ENCODE measurements at regions not wholly inside any gene's neighbourhood (a gene's known extent, or its start where the extent isn't known, plus 50 kb on each side); places are given as distances from the start of the nearest gene placed in this dataset.
A peak's percentile ranks its signal among the peaks of the same experiment; 100 is the strongest.

DNA sequence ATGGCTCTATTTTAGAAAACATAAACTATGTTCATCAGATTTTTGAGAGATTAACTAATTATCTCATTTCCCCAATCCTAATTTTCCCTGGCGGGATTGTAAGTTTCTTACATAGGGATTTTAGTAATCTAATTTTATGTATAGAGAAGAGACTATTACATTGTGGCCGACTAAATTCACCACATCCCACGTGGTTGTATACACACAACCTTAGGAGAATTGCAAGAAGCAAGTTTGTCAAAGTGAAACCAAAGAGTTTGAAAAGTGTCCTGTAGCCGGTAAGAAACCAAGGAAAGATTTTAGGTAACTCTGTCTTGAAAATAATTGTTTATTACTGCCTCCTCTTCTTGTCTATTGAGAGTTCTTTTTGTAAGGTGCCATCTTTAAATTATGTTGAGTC is 550.6 kb downstream of the LTN1 start:
- DNase-seq = no peak
- Histone ChIP-seq H3K27me3 (ENCODE audit: control insufficient read depth in 1 of 2, insufficient read depth in 1 of 2, low read length in 2 of 2) (no peaks in the 10 kb centered on the region), H3K9ac (ENCODE audit: low read length) (peak overlapping the region; percentile 50), H3K9me3 (ENCODE audit: control insufficient read depth, low read length) (no peaks in the 10 kb centered on the region), H4K91ac (ENCODE audit: low read length) (no peak overlapping the region), H3K18ac (ENCODE audit: low read depth in 1 of 2, low read length in 2 of 2) (no peak overlapping the region), H3K79me1 (replicated peaks; ENCODE audit: low read length, poor library complexity, severe bottlenecking) (no peaks in the 10 kb centered on the region), H4K8ac (ENCODE audit: low read length) (no peak overlapping the region), H2BK15ac (ENCODE audit: low read depth, poor library complexity, severe bottlenecking) (no peak overlapping the region), H3K23ac (ENCODE audit: low read length in 2 of 2) (no peak overlapping the region), H2AK5ac (ENCODE audit: low read length, severe bottlenecking) (no peak overlapping the region), H3K4me3 (ENCODE audit: insufficient read depth in 1 of 2, low read depth in 1 of 2, low read length in 2 of 2) (no peak overlapping the region), H3K4ac (ENCODE audit: low read depth in 1 of 2, low read length in 2 of 2) (no peak overlapping the region), H3K4me2 (ENCODE audit: low read length, poor library complexity, severe bottlenecking) (no peak overlapping the region), H3K27ac (ENCODE audit: low read length, poor library complexity, severe bottlenecking) (no peak overlapping the region), H3K14ac (ENCODE audit: low read length in 2 of 2) (no peak overlapping the region), H2BK12ac (ENCODE audit: low read length in 2 of 2) (no peak overlapping the region), H3K36me3 (ENCODE audit: control insufficient read depth in 1 of 2, insufficient read depth in 2 of 2, low read depth in 1 of 2, low read length in 2 of 2) (no peaks in the 10 kb centered on the region), H2BK120ac (ENCODE audit: low read depth, low read length) (no peak overlapping the region), H2AFZ (ENCODE audit: low read depth, low read length) (no peak overlapping the region), H3K4me1 (ENCODE audit: control insufficient read depth, insufficient read depth, low read depth, low read length) (no peaks in the 10 kb centered on the region), H2BK5ac (ENCODE audit: low read depth, low read length, poor library complexity, severe bottlenecking) (no peak overlapping the region)
- 76% methylated on average over 2 of the region's 4 CpGs for WGBS

- Histone ChIP-seq H4K91ac (ENCODE audit: low read length) (no peak overlapping the region), H3K4me1 (ENCODE audit: control insufficient read depth, insufficient read depth, low read depth, low read length) (no peaks in the 10 kb centered on the region), H2BK12ac (ENCODE audit: low read length in 2 of 2) (no peak overlapping the region), H3K36me3 (ENCODE audit: control insufficient read depth in 1 of 2, insufficient read depth in 2 of 2, low read depth in 1 of 2, low read length in 2 of 2) (no peaks in the 10 kb centered on the region), H3K27me3 (ENCODE audit: control insufficient read depth in 1 of 2, insufficient read depth in 1 of 2, low read length in 2 of 2) (no peaks in the 10 kb centered on the region), H3K9ac (ENCODE audit: low read length) (peak overlapping the region; percentile 79), H2AK5ac (ENCODE audit: low read length, severe bottlenecking) (no peak overlapping the region), H2BK5ac (ENCODE audit: low read depth, low read length, poor library complexity, severe bottlenecking) (no peak overlapping the region), H3K18ac (ENCODE audit: low read depth in 1 of 2, low read length in 2 of 2) (no peak overlapping the region), H3K9me3 (ENCODE audit: control insufficient read depth, low read length) (no peaks in the 10 kb centered on the region), H3K23ac (ENCODE audit: low read length in 2 of 2) (no peak overlapping the region), H3K79me1 (replicated peaks; ENCODE audit: low read length, poor library complexity, severe bottlenecking) (no peaks in the 10 kb centered on the region), H4K8ac (ENCODE audit: low read length) (no peak overlapping the region), H2AFZ (ENCODE audit: low read depth, low read length) (no peak overlapping the region), H3K4me2 (ENCODE audit: low read length, poor library complexity, severe bottlenecking) (no peak overlapping the region), H3K27ac (ENCODE audit: low read length, poor library complexity, severe bottlenecking) (no peak overlapping the region), H2BK15ac (ENCODE audit: low read depth, poor library complexity, severe bottlenecking) (no peak overlapping the region), H3K14ac (ENCODE audit: low read length in 2 of 2) (no peak overlapping the region), H3K4me3 (ENCODE audit: insufficient read depth in 1 of 2, low read depth in 1 of 2, low read length in 2 of 2) (no peak overlapping the region), H2BK120ac (ENCODE audit: low read depth, low read length) (no peak overlapping the region), H3K4ac (ENCODE audit: low read depth in 1 of 2, low read length in 2 of 2) (no peak overlapping the region)
- 100% methylated on average over 1 of the region's 3 CpGs for WGBS
- DNase-seq = no peak
These were observed 552.9 kb downstream of the LTN1 start for GRCh38 chr21:28439788-28440187.

DNA sequence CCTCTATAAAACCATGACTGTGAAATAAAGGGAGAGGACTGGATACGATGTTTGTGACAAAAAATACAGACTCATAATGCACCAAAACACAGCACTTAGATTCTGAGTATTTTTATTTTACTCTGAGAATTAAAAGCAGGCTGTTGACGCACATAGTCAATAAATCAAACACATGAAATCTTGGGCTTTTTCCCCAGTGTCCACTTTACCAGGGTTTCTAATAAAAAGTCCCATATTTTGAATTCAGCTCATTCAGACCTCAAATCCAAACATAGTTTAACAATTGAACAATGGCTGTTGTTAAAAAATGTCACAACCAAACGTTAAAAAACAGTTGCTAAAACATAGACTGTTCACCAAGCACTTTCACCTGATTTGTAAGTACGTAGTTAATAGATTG is 553.4 kb downstream of the LTN1 start:
- Histone ChIP-seq H2AFZ (ENCODE audit: low read depth, low read length) (no peak overlapping the region), H3K27ac (ENCODE audit: low read length, poor library complexity, severe bottlenecking) (no peak overlapping the region), H4K8ac (ENCODE audit: low read length) (no peak overlapping the region), H3K9me3 (ENCODE audit: control insufficient read depth, low read length) (no peaks in the 10 kb centered on the region), H3K4me2 (ENCODE audit: low read length, poor library complexity, severe bottlenecking) (no peak overlapping the region), H3K23ac (ENCODE audit: low read length in 2 of 2) (no peak overlapping the region), H2BK120ac (ENCODE audit: low read depth, low read length) (no peak overlapping the region), H3K36me3 (ENCODE audit: control insufficient read depth in 1 of 2, insufficient read depth in 2 of 2, low read depth in 1 of 2, low read length in 2 of 2) (no peaks in the 10 kb centered on the region), H3K4ac (ENCODE audit: low read depth in 1 of 2, low read length in 2 of 2) (no peak overlapping the region), H3K14ac (ENCODE audit: low read length in 2 of 2) (no peak overlapping the region), H2AK5ac (ENCODE audit: low read length, severe bottlenecking) (no peak overlapping the region), H2BK5ac (ENCODE audit: low read depth, low read length, poor library complexity, severe bottlenecking) (no peak overlapping the region), H3K27me3 (ENCODE audit: control insufficient read depth in 1 of 2, insufficient read depth in 1 of 2, low read length in 2 of 2) (no peaks in the 10 kb centered on the region), H3K4me3 (ENCODE audit: insufficient read depth in 1 of 2, low read depth in 1 of 2, low read length in 2 of 2) (no peak overlapping the region), H3K9ac (ENCODE audit: low read length) (peak overlapping the region; percentile 79), H4K91ac (ENCODE audit: low read length) (no peak overlapping the region), H3K18ac (ENCODE audit: low read depth in 1 of 2, low read length in 2 of 2) (no peak overlapping the region), H2BK12ac (ENCODE audit: low read length in 2 of 2) (no peak overlapping the region), H2BK15ac (ENCODE audit: low read depth, poor library complexity, severe bottlenecking) (no peak overlapping the region), H3K79me1 (replicated peaks; ENCODE audit: low read length, poor library complexity, severe bottlenecking) (no peaks in the 10 kb centered on the region), H3K4me1 (ENCODE audit: control insufficient read depth, insufficient read depth, low read depth, low read length) (no peaks in the 10 kb centered on the region)
- no peak for DNase-seq
- WGBS = 79% methylated on average over 1 of the region's 4 CpGs

GRCh38 chr21:28437061-28437460 is 555.6 kb downstream of the LTN1 start:
- H3K23ac ChIP-seq (ENCODE audit: low read length in 2 of 2) = no peak overlapping the region
- H2AFZ ChIP-seq (ENCODE audit: low read depth, low read length) = no peak overlapping the region
- no peak overlapping the region for H3K9ac ChIP-seq (ENCODE audit: low read length)
- no peak overlapping the region for H3K27ac ChIP-seq (ENCODE audit: low read length, poor library complexity, severe bottlenecking)
- no peak overlapping the region for H2BK120ac ChIP-seq (ENCODE audit: low read depth, low read length)
- no peak for DNase-seq
- no peaks in the 10 kb centered on the region for H3K27me3 ChIP-seq (ENCODE audit: control insufficient read depth in 1 of 2, insufficient read depth in 1 of 2, low read length in 2 of 2)
- no peak overlapping the region for H3K4me2 ChIP-seq (ENCODE audit: low read length, poor library complexity, severe bottlenecking)
- H3K9me3 ChIP-seq (ENCODE audit: control insufficient read depth, low read length) = no peaks in the 10 kb centered on the region
- H2BK12ac ChIP-seq (ENCODE audit: low read length in 2 of 2) = no peak overlapping the region
- WGBS = 100% methylated on average over 1 of the region's 2 CpGs
- no peak overlapping the region for H2BK5ac ChIP-seq (ENCODE audit: low read depth, low read length, poor library complexity, severe bottlenecking)
- no peak overlapping the region for H3K14ac ChIP-seq (ENCODE audit: low read length in 2 of 2)
- H3K18ac ChIP-seq (ENCODE audit: low read depth in 1 of 2, low read length in 2 of 2) = no peak overlapping the region
- H3K4ac ChIP-seq (ENCODE audit: low read depth in 1 of 2, low read length in 2 of 2) = no peak overlapping the region
- H2AK5ac ChIP-seq (ENCODE audit: low read length, severe bottlenecking) = no peak overlapping the region
- no peak overlapping the region for H4K91ac ChIP-seq (ENCODE audit: low read length)
- no peaks in the 10 kb centered on the region for H3K4me1 ChIP-seq (ENCODE audit: control insufficient read depth, insufficient read depth, low read depth, low read length)
- no peak overlapping the region for H3K4me3 ChIP-seq (ENCODE audit: insufficient read depth in 1 of 2, low read depth in 1 of 2, low read length in 2 of 2)
- no peak overlapping the region for H2BK15ac ChIP-seq (ENCODE audit: low read depth, poor library complexity, severe bottlenecking)
- H3K79me1 ChIP-seq (replicated peaks; ENCODE audit: low read length, poor library complexity, severe bottlenecking) = no peaks in the 10 kb centered on the region
- H4K8ac ChIP-seq (ENCODE audit: low read length) = no peak overlapping the region
- no peaks in the 10 kb centered on the region for H3K36me3 ChIP-seq (ENCODE audit: control insufficient read depth in 1 of 2, insufficient read depth in 2 of 2, low read depth in 1 of 2, low read length in 2 of 2)
